GM12873 (cell line): ENCODE measurements at regions not wholly inside any gene's neighbourhood (a gene's known extent, or its start where the extent isn't known, plus 50 kb on each side); places are given as distances from the start of the nearest gene placed in this dataset.

Source experiments
- TF ChIP-seq, protein P1 (sequence below): IDR thresholded peaks from 2 replicates; pipeline ENCODE4 v1.5.1; 2012; ENCODE audit warnings: low read depth, mild to moderate bottlenecking, moderate library complexity, low read length, control low read depth; ENCODE audit not compliant: insufficient read depth; ENCODE audit errors: missing control alignments

DNA sequence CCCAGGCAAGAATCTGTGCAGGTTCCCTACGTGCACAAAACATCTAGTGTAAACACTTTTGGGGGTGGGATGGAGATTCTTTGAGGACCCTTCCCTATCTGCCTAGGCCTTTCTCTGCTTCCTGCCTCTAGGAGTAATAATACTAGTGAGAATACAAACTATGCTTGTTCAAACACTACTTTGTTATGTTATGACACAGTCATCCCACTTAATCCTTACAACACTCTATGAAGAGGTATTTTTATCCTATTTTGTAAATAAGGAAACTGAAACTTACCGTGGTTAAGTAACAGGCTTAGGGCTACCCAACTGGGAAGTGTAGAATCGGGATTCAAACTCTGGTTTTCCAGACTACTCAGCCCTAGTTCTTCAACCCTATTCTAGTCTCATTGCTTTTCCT, 96.5 kb downstream of the KCNA5 start:
- TF ChIP-seq, protein P1, sequence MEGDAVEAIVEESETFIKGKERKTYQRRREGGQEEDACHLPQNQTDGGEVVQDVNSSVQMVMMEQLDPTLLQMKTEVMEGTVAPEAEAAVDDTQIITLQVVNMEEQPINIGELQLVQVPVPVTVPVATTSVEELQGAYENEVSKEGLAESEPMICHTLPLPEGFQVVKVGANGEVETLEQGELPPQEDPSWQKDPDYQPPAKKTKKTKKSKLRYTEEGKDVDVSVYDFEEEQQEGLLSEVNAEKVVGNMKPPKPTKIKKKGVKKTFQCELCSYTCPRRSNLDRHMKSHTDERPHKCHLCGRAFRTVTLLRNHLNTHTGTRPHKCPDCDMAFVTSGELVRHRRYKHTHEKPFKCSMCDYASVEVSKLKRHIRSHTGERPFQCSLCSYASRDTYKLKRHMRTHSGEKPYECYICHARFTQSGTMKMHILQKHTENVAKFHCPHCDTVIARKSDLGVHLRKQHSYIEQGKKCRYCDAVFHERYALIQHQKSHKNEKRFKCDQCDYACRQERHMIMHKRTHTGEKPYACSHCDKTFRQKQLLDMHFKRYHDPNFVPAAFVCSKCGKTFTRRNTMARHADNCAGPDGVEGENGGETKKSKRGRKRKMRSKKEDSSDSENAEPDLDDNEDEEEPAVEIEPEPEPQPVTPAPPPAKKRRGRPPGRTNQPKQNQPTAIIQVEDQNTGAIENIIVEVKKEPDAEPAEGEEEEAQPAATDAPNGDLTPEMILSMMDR: no peak

DNA sequence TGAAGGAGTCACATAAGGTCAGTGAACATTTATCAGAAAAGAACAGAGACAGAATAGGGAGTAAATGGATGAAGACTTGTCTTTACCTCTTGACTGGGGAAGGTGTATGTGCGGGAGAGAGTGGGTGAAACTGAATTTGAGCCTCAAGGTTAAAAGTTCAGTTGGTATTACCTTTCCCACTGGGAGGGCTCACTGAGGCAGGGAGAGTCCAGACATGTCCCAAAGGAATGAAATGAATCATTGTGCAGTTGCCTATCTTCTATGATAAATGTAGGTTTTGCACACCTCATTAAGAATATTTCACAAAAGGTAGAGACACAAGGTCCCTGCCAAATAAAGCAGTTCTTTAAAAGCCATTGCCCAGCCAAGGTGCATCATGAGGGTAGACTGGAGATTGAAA, 105.2 kb downstream of the KCNA5 start:
- TF ChIP-seq, protein P1: no peak

DNA sequence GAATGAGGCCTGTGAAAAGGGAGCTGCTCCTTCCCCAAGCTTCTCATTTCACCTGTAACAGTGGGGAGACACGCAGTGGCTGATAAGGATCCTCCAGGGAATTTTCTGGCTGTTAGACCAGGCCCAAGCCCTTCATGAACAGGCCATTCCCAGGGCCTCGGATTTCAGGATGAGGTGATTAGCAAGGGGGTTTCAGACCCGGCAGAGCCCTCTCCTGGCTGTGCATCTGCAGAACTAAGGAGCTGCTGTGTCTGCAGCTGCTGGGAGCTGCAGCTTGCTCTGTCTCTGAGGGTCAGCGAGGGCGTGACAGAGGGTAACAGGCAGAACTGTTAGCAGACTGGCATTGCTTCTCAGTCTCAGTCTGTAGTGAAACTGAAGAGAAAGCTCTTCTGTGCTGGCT, 110.4 kb downstream of the KCNA5 start:
- TF ChIP-seq, protein P1: no peak

DNA sequence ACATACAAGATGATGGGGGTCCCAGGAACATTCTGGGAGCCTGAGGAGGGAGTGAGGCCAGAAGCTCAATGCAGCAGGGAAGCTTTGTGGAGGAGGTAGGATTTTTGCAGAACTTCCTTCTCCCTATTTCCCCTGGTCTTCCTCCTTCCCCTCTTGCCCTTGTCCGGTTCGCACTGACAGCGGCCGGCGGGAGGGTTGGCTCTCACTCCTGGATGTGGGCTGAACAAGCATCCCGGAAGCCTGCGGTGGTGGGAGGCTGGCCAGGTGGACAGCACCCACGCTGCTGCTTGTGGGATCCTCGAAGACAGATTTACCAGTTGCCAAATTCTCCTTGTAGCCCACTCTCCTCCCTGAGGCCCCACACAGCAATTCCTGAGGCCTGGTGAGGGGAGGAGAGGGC, 112.2 kb downstream of the KCNA5 start:
- TF ChIP-seq, protein P1: no peak

DNA sequence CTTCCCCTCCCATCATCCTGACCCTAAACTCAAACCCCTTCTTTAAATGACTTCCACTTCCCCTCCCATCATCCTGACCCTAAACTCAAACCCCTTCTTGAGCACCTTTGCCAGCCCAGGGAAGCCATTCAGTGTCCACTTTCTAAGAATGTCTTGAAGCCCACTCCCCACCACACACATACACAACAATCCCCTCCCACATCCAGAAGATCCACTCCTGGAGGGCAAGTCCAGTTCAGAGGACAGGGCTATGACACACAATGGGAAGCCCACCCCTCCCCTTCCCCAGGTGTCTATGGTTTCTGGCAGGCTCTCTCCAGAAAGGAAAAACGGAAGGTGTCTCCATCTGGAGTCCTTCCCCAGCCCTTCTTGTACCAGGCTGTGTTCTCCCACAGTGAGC, 117.1 kb downstream of the KCNA5 start:
- TF ChIP-seq, protein P1: no peak

DNA sequence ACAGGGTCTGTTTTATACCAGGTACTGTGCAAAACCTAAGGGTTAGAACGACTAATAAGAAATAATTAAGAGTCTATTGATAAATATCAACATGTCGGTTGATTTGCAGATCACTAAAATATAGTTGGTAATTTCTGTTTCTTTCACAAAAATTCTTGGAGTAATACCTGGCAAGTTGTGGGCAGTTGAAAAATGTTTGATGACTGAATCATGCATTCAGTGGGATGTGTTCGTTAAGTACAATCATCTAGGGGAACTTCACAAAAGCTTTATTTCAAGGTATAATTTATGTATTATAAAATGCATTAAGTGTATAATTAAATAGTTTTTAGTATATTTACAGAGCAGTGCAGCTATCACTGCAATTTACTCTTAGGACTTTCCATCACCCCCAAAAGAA, 120.0 kb downstream of the KCNA5 start:
- TF ChIP-seq, protein P1: no peak

DNA sequence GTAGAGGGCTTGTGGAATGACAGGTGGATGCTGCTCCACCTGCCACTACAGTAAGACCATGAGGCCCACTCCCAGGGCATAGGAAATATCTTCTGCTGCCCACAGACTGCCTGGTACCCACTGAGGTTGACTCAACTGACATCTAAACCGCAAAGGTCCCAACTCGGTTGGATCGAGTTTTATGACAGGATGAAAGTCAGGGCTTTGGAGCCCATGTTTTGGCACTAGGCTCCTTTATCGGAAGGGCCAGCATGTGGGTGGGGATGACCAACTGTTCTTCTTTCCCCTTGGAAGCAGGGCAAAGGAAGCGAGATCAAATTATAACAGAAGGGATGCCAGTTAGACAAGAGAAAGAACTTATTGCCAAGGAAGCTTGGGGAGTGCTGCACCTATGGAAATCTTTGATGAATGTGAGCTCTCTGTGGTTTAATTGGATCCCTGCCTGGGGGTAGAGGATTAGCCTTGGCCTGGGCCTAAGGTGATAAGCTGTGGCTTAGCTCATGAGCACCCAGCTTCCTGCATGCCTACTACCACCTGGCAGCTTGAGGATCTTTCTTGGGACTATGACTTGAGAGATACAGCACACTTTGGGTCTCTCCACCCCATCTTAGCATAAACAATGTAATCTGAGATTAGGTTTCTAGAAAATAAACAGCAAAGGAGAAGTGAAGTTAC, 121.8 kb downstream of the KCNA5 start:
- TF ChIP-seq, protein P1: no peak
